Endothelial cell of umbilical vein (primary cell): ENCODE measurements at regions not wholly inside any gene's neighbourhood (a gene's known extent, or its start where the extent isn't known, plus 50 kb on each side); places are given as distances from the start of the nearest gene placed in this dataset.

ENCODE experiments used
- BruUV-seq: library from RNA; stranded (reverse); fragments of 400-500 nt; replicated peaks from 2 replicates; lab custom pipeline; 2021; lab: Mats Ljungman, UMichigan
- CTCF ChIA-PET: fragments of 300-600, 350-600 bp; sonication (Branson Sonifier 250); formaldehyde crosslinking; loops from one replicate; lab custom pipeline; 2021; ENCODE audit warnings: antibody characterized with exemption, inconsistent platforms; lab: Charles Lee
- POLR2A ChIA-PET: fragments of 300-600, 350-600 bp; sonication (Branson Sonifier 250); formaldehyde crosslinking; loops from one replicate; lab custom pipeline; 2021; ENCODE audit warnings: antibody characterized with exemption, inconsistent platforms; lab: Charles Lee
- DNase-seq: peaks from one replicate; pipeline ENCODE4 v3.0.0-alpha.2; 2011; ENCODE audit warnings: low read depth, low spot score
- FAIRE-seq: peaks from 2 replicates; lab custom pipeline; 2011; peaks lifted over from hg19 to GRCh38; lab: Jason Lieb, UNC
- H2AFZ ChIP-seq: 2 replicates; pipeline ENCODE4 v1.6.0; 2012; ENCODE audit warnings: low read depth, low read length, control low read depth, inconsistent platforms
- H3K27ac ChIP-seq: 2 replicates; pipeline ENCODE4 v1.5.1; 2011; ENCODE audit warnings: low read depth, mild to moderate bottlenecking, control low read depth, low read length, moderate library complexity; ENCODE audit not compliant: insufficient read depth
- H3K27me3 ChIP-seq, 2 experiments: 2 replicates each; pipeline versions ENCODE4 v1.6.0 to v1.6.1; 2011; ENCODE audit warnings: low read length in 2 of 2, mixed read lengths in 1 of 2; ENCODE audit not compliant: control insufficient read depth in 2 of 2, insufficient read depth in 2 of 2
- H3K36me3 ChIP-seq, 2 experiments: 2 replicates in 1 of 2; 3 replicates in 1 of 2; pipeline ENCODE4 v1.5.1; 2011; ENCODE audit warnings: low read length in 2 of 2, mild to moderate bottlenecking in 1 of 2, moderate library complexity in 1 of 2; ENCODE audit not compliant: control insufficient read depth in 2 of 2, insufficient read depth in 2 of 2; ENCODE audit errors: extremely low read depth in 1 of 2
- H3K4me1 ChIP-seq: 3 replicates; pipeline ENCODE4 v1.5.1; 2011; ENCODE audit warnings: mild to moderate bottlenecking, low read length; ENCODE audit not compliant: control insufficient read depth, insufficient read depth; ENCODE audit errors: extremely low read depth
- H3K4me2 ChIP-seq: 2 replicates; pipeline ENCODE4 v1.6.1; 2011; ENCODE audit warnings: low read length, control low read depth, mixed read lengths; ENCODE audit not compliant: insufficient read depth
- H3K4me3 ChIP-seq, 3 experiments: fragments of 200-600 bp in 1 of 3; sonication (generic), shearing (Covaris generic) in 1 of 3; replicated peaks in 1 of 3; 2 replicates each; pipeline ENCODE4 v1.5.1; 2011 to 2016; ENCODE audit warnings: control low read depth in 3 of 3, low read length in 3 of 3, mild to moderate bottlenecking in 2 of 3, inconsistent platforms in 1 of 3, low read depth in 1 of 3, moderate library complexity in 1 of 3; ENCODE audit not compliant: insufficient read depth in 1 of 3
- H3K79me2 ChIP-seq: 2 replicates; pipeline ENCODE4 v1.6.0; 2012; ENCODE audit warnings: low read length, inconsistent platforms; ENCODE audit not compliant: control insufficient read depth, insufficient read depth
- H3K9ac ChIP-seq: replicated peaks from 2 replicates; pipeline ENCODE3; 2011; ENCODE audit warnings: low read length, control low read depth; ENCODE audit not compliant: insufficient read depth; ENCODE audit errors: extremely low read depth
- H3K9me1 ChIP-seq: replicated peaks from 3 replicates; pipeline ENCODE4 v1.6.0; 2011; ENCODE audit warnings: mild to moderate bottlenecking, low read length; ENCODE audit not compliant: control insufficient read depth, insufficient read depth; ENCODE audit errors: extremely low read depth
- H3K9me3 ChIP-seq: replicated peaks from 2 replicates; pipeline ENCODE4 v1.5.1; 2012; ENCODE audit warnings: low read length, inconsistent platforms; ENCODE audit not compliant: control insufficient read depth, insufficient read depth
- H4K20me1 ChIP-seq: replicated peaks from 2 replicates; pipeline ENCODE3; 2011; ENCODE audit warnings: mild to moderate bottlenecking, low read length; ENCODE audit not compliant: control insufficient read depth, insufficient read depth; ENCODE audit errors: extremely low read depth
- EZH2 ChIP-seq: IDR thresholded peaks from 2 replicates; pipeline ENCODE4 v1.6.1; 2012; ENCODE audit warnings: borderline replicate concordance, low read depth, mild to moderate bottlenecking, moderate library complexity, low read length, inconsistent platforms; ENCODE audit not compliant: severe bottlenecking
- GATA2 ChIP-seq: IDR thresholded peaks from 2 replicates; pipeline ENCODE4 v1.7.0; 2011; ENCODE audit warnings: low read depth, mild to moderate bottlenecking, moderate library complexity, mixed read lengths, low read length; ENCODE audit not compliant: insufficient read length, insufficient read depth
- JUN ChIP-seq: IDR thresholded peaks from 2 replicates; pipeline ENCODE4 v1.6.1; 2011; ENCODE audit warnings: borderline replicate concordance, low read depth; ENCODE audit not compliant: insufficient read length, insufficient read depth
- MYC ChIP-seq: IDR thresholded peaks from one replicate; pipeline ENCODE4 v1.6.1; 2011; ENCODE audit warnings: mild to moderate bottlenecking, low read depth, low read length
- POLR2AphosphoS5 ChIP-seq: IDR thresholded peaks from 2 replicates; pipeline ENCODE4 v1.6.1; 2012; ENCODE audit warnings: low read depth, mild to moderate bottlenecking, control low read depth, low read length, moderate library complexity; ENCODE audit not compliant: insufficient read depth
- dilution Hi-C: fragments of 300-500 bp; cut with MboI; formaldehyde crosslinking; loops from one replicate; pipeline ENCODE4 v1.15.0; 2019; ENCODE audit warnings: low sequenced_read_pairs; ENCODE audit not compliant: extremely low pct_ligation_motif_present
- intact Hi-C: fragments of 100-400 bp; cut with micrococcal nuclease; formaldehyde crosslinking; loops from one replicate; pipeline ENCODE4 v1.10.0; 2022
- TF ChIP-seq, protein P1 (sequence below), 2 donors: IDR thresholded peaks; 1 replicate in 1 of 2; 2 replicates in 1 of 2; pipeline ENCODE4 v1.5.1; 2011; ENCODE audit warnings: low read length in 2 of 2, mild to moderate bottlenecking in 2 of 2, moderate library complexity in 2 of 2, control low read depth in 1 of 2, inconsistent platforms in 1 of 2, low read depth in 1 of 2; ENCODE audit not compliant: insufficient read depth in 1 of 2; ENCODE audit errors: extremely low read depth in 1 of 2

DNA sequence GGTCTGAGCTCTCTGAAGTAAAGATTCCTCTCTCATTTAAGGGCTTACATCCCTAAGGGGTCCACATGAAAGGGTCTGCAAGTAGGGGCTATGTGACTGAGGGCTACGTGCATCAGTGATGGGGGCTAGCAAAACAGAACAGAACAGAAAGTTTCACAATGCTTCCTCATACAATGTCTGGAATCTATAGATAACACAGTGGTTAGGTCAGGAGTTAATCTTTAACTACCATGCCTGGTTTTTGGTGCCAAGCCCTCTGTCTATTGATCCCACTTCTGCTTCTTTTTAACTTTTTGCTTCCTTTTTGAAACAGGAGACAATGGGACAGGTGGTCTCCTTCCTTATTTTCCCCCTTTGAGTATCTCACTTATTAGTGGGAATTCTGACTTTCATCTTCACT, 263.0 kb downstream of the DDX3Y start:
- FAIRE-seq (no peak), DNase-seq (no peak)
- Histone ChIP-seq H3K4me2 (no peak overlapping the region), H3K27ac (no peak overlapping the region), H3K36me3 (no peaks in the 10 kb centered on the region), H3K9me1 (no peaks in the 10 kb centered on the region), H3K9ac (no peak overlapping the region), H3K27me3 (no peaks in the 10 kb centered on the region), H3K9me3 (no peaks in the 10 kb centered on the region), H3K79me2 (no peaks in the 10 kb centered on the region), H4K20me1 (no peaks in the 10 kb centered on the region), H3K4me3 (no peak overlapping the region), H3K4me1 (no peaks in the 10 kb centered on the region), H2AFZ (no peak overlapping the region)
- no TSS peak for BruUV-seq
- TF ChIP-seq POLR2AphosphoS5 (no peak), EZH2 (no peak), GATA2 (no peak), JUN (no peak), MYC (no peak)
- TF ChIP-seq, protein P1, sequence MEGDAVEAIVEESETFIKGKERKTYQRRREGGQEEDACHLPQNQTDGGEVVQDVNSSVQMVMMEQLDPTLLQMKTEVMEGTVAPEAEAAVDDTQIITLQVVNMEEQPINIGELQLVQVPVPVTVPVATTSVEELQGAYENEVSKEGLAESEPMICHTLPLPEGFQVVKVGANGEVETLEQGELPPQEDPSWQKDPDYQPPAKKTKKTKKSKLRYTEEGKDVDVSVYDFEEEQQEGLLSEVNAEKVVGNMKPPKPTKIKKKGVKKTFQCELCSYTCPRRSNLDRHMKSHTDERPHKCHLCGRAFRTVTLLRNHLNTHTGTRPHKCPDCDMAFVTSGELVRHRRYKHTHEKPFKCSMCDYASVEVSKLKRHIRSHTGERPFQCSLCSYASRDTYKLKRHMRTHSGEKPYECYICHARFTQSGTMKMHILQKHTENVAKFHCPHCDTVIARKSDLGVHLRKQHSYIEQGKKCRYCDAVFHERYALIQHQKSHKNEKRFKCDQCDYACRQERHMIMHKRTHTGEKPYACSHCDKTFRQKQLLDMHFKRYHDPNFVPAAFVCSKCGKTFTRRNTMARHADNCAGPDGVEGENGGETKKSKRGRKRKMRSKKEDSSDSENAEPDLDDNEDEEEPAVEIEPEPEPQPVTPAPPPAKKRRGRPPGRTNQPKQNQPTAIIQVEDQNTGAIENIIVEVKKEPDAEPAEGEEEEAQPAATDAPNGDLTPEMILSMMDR (IDR thresholded peaks at IDR 0.05; ENCODE audit: extremely low read depth in 1 of 2, insufficient read depth in 1 of 2, low read depth in 1 of 2, low read length in 2 of 2), result no peak
- intact Hi-C loops (loop anchor here (10.0 kb wide), 1 partner anchor 57 kb away; no protein-coding TSS in a partner anchor), dilution Hi-C loops (no loop called here)
- ChIA-PET POLR2A (no interaction called here), CTCF (no interaction called here)
